ENCODE measurements at regions not wholly inside any gene's neighbourhood (a gene's known extent, or its start where the extent isn't known, plus 50 kb on each side); places are given as distances from the start of the nearest gene placed in this dataset.

DNA sequence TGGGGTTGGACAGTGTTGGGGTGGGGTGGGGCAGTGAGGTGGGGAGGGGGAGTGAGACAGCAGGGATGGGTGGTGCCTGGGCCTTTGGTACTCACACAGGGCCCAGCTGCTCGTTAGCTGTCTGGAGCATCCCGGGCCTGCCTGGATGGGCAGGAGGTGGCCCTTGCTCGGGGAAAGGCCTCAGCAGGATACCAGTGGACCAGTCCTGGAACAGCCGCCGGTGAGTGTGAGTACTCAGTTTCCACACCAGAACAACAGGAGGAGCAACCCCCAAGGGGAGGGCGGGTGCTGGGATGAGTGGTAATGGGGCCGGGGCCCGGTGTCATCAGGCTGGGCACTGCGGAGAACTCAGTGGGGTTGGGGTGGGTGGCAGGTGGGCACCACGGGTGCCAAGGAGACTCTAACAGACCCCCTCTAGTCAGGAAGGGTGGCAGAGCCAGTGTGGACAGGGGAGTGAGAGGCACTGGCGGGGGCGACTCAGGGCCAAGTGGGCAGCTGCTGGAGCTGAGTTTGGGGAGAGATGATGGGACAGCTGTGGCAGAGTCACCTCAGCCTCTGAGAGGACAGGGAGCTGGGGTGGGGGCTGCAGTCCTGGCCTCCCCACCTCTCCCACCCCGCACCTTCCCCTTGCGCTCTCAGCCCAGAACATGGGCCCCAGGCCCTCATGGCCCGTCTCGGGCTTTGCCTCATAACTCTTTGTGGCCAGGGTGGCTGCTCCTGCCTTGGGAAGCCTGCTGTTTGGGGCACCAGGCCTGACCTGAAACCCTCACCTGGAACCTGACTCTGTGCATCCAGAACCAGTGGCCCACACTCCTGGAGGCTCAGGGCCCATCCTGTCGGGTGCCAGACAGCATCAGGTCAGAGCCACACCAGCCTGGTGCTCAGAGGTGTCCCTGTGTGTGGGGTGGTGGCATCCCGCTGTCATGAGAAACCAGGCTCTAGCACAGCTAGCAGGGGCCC, 52.1 kb upstream of the PRR23E start:
- TF ChIP-seq GATA3 (IDR thresholded peaks at IDR 0.05; ENCODE audit: low read depth, low read length) (no peak), GATA2 (IDR thresholded peaks at IDR 0.05; ENCODE audit: low read depth, low read length) (no peak)
